ENCODE measurements at regions not wholly inside any gene's neighbourhood (a gene's known extent, or its start where the extent isn't known, plus 50 kb on each side); places are given as distances from the start of the nearest gene placed in this dataset.

DNA sequence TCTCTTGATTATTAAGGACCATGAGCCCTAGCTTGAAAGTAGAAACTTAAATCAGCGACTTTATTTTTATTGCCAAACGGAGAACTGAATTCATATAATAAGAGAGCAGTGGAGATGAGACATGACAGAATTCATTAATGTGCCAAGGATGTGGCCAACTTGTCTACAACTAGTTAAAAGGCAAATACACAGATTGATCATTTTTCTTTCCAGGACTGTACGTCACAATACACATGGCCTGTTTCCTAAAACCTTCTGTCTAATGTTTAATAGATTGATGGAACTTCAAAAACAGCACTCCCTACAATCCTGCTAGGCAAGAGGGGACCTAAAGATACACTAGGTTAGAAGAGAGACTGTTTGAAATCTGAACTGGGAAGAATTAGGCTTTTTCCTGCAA, 647.8 kb downstream of the SATB2 start:
- TF ChIP-seq, protein P1, sequence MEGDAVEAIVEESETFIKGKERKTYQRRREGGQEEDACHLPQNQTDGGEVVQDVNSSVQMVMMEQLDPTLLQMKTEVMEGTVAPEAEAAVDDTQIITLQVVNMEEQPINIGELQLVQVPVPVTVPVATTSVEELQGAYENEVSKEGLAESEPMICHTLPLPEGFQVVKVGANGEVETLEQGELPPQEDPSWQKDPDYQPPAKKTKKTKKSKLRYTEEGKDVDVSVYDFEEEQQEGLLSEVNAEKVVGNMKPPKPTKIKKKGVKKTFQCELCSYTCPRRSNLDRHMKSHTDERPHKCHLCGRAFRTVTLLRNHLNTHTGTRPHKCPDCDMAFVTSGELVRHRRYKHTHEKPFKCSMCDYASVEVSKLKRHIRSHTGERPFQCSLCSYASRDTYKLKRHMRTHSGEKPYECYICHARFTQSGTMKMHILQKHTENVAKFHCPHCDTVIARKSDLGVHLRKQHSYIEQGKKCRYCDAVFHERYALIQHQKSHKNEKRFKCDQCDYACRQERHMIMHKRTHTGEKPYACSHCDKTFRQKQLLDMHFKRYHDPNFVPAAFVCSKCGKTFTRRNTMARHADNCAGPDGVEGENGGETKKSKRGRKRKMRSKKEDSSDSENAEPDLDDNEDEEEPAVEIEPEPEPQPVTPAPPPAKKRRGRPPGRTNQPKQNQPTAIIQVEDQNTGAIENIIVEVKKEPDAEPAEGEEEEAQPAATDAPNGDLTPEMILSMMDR (IDR thresholded peaks at IDR 0.05): no peak
- TF ChIP-seq POLR2A (IDR thresholded peaks at IDR 0.05): no peak

Data from sigmoid colon (tissue), 3 donors.